HEK293 (cell line): ENCODE measurements at regions not wholly inside any gene's neighbourhood (a gene's known extent, or its start where the extent isn't known, plus 50 kb on each side); places are given as distances from the start of the nearest gene placed in this dataset.

Experiments used
- HOXA7 ChIP-seq: sonication (generic); formaldehyde crosslinking; IDR thresholded peaks from 2 replicates; pipeline ENCODE4 v1.8.1; 2022; ENCODE audit warnings: missing genetic modification reagents, borderline replicate concordance
- REST ChIP-seq: fragments of 450-650 bp; formaldehyde crosslinking; IDR thresholded peaks from 2 replicates; pipeline ENCODE4 v1.5.1; 2016; ENCODE audit warnings: missing biosample characterization, missing genetic modification characterization
- ZFHX2 ChIP-seq: fragments of 450-650 bp; formaldehyde crosslinking; conservative IDR thresholded peaks from 2 replicates; pipeline ENCODE4 v1.5.1; 2016; ENCODE audit warnings: missing biosample characterization, missing genetic modification characterization
- ZNF140 ChIP-seq: fragments of 450-650 bp; formaldehyde crosslinking; IDR thresholded peaks from 2 replicates; pipeline ENCODE4 v1.5.1; 2016; ENCODE audit warnings: missing biosample characterization, missing genetic modification characterization
- TF ChIP-seq, protein P1 (sequence below): fragments of 450-650 bp; formaldehyde crosslinking; IDR thresholded peaks from 2 replicates; pipeline ENCODE4 v1.5.1; 2016; ENCODE audit warnings: missing biosample characterization, missing genetic modification characterization

GRCh38 chr4:160980091-160980490 lies 1183.7 kb downstream of the FSTL5 start:
- TF ChIP-seq ZFHX2 (tag by site-specific recombination) (no peak), ZNF140 (tag by site-specific recombination) (no peak), HOXA7 (CRISPR knock-in tag) (no peak), REST (tag by site-specific recombination) (no peak)
- TF ChIP-seq, protein P1, sequence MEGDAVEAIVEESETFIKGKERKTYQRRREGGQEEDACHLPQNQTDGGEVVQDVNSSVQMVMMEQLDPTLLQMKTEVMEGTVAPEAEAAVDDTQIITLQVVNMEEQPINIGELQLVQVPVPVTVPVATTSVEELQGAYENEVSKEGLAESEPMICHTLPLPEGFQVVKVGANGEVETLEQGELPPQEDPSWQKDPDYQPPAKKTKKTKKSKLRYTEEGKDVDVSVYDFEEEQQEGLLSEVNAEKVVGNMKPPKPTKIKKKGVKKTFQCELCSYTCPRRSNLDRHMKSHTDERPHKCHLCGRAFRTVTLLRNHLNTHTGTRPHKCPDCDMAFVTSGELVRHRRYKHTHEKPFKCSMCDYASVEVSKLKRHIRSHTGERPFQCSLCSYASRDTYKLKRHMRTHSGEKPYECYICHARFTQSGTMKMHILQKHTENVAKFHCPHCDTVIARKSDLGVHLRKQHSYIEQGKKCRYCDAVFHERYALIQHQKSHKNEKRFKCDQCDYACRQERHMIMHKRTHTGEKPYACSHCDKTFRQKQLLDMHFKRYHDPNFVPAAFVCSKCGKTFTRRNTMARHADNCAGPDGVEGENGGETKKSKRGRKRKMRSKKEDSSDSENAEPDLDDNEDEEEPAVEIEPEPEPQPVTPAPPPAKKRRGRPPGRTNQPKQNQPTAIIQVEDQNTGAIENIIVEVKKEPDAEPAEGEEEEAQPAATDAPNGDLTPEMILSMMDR (tag by site-specific recombination), result no peak
